GM18868 (cell line): ENCODE measurements at regions not wholly inside any gene's neighbourhood (a gene's known extent, or its start where the extent isn't known, plus 50 kb on each side); places are given as distances from the start of the nearest gene placed in this dataset.
A peak's percentile ranks its signal among the peaks of the same experiment; 100 is the strongest.
"Not testable (repeated sequence)": the region's sequence is repeated elsewhere in the genome, so short reads cannot be mapped to it uniquely, and the experiment has no call there.

Experiments used
- ATAC-seq: cut with Tn5 transposase; IDR thresholded peaks from one replicate; pipeline ENCODE4 v1.9.1; 2021; ENCODE audit warnings: mild to moderate bottlenecking, moderate library complexity; ENCODE audit not compliant: unreplicated experiment

DNA sequence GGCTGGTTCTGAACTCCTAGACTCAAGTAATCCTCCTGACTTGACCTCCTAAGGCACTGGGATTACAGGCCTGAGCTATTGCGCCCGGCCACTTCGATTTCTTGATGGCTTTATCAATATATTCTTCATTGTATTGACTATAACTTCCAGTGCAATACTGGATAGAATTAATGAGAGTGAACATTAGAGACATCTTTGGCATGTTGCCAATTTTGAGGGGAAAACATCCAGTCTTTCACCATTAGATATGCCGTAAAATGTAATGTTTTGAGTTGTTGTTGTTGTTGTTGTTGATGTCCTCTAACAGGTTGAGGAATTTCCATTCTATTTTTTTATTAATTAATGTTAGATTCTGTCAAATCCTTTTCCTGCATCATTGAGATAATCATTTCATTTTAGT lies 578.9 kb downstream of the ZWINT start:
- no peak for ATAC-seq

DNA sequence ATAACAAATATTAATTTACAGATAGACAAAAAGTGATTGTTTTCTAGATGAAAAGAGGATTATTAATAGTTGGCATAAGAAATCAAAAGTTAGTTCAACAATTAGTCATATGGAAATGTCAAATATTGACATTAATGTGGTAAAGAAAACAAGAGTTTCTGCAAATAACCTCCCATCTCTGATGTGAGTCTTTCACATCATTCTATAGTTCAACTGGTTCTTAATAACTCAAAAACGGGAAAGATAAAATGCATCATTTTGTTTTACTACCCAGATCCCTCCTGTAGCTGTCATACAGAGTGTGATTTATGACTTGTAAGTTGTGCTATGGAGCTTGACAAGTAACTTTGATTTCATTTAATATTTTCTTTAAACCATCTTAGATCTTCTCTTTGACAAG lies 594.8 kb downstream of the ZWINT start:
- ATAC-seq: no peak

DNA sequence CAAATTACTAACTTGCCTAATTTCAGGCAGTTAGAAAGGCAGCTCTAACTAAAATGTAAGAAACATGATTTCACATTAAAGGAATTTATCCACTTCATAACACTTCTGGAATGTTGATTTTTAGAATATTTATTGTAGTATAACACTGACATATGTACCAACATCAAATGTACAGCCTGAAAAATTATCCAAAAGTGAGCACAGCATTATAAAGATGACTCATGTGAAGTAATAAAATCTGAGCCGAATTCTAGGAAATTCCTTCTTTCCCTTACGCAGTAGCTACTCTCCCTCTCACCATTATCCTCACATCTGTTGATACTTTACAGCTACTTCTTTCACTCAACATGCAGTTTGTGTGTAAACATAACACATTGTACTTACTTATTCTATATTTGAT lies 610.6 kb downstream of the ZWINT start:
- ATAC-seq: no peak

DNA sequence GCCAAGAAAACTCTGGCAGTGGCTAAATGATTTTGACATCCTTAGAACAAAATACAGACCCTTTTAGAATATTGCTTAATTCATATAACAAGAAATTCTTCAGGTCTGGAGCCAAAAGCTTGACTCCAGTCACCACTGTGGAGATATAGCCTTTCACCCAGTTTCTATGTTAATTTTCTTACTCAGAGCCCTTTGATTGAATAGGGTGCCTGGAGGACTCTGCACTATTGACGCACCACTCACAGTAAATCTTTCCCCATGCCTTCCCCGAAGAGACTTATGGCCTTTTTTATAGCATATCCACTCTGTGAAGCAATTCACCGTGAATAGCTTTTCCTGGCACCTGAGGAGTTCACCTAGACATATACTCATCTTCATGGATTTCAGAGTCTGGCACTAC lies 613.8 kb downstream of the ZWINT start:
- no peak for ATAC-seq

DNA sequence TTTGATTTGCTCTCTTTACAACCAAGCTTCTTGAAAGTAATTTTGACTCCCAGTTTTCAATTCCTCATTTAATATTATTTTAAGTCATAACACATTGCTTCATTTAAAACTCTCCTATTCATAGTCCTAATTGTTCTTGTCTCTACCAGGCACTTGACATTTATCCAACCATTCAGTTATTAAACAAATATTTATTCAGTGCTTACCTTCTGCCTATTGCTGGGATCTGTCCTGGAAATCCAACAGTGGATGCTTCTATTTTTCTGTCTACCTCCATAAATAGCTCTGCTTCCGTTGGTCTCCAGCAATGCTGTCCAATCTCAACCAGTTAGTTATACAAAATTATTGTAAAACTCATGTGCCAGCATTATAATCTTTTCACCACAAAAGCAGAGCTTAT lies 615.1 kb downstream of the ZWINT start:
- no peak for ATAC-seq

DNA sequence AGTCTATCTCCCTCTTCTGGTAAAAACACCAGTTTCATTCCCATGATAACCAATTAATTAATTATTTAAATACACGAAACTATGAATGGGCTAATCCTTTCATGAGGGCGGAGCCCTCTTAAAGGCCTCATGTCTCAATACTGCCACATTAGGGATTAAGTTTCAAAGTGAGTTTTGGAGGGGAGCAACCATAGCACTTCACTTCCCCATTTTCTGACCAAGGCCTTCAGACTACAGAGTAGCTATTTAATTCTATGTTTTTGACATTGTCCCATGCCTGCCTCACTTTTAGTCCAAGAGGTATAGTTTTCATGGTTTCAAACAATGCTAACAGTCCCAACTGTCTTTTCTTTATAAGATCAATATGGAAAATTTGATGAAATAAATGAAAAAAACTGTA lies 618.6 kb downstream of the ZWINT start:
- no peak for ATAC-seq

DNA sequence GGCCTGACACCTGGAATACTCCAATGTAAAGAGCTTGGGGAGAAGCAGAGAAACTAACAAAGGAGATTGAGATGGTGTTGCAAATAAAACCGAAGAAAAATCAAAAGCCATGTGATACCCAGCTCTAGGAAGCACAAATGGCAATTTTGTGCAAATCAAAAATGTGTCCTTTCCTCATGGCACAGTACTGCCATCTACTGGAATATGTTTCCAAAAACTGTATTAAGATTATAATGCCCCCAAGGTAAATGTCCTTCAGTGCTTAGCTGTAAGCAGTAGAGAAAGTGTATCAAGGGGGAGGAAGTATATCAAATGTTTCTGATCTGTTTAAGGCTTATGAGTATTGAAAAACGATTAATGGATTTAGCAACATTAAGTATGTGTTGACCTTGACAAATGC lies 620.3 kb downstream of the ZWINT start:
- ATAC-seq: peak; percentile 55

DNA sequence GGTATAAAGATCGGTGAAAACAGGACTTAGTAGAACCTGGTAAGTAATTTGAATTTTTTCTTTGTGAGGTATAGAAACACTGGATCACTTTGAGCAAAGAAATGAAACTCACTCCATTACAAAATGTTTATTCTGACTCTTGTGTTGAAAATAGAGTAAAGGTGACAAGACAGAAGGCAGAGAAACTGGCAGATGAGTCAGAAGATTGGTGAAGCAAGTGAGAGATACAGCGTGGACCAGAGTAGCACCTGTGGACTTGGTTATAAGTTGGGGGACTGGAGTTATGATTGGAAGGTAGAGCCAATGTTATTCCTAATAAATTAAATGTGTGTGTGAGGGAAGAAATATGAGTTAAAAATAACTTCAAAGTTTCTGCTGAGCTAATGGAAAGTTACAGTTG lies 620.9 kb downstream of the ZWINT start:
- ATAC-seq: no peak

DNA sequence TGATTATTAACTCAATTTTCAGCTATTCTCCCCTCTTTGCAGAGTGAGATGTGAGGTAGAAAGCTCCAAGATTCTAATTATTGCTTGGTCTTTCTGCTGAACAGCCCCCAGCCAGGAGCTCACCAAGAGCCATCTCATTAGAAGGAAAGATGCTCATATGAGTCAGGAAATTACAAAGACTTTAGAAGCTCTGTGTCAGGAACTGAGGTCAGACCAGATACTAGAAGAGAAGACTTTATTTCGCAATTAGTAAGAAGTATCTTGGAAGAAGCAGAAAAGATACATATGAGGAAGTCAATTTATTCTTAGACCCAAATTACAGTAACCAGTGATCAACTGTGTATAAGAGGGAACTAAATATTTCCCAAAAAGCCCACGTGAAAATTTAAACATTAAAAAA lies 626.9 kb downstream of the ZWINT start:
- ATAC-seq: no peak

DNA sequence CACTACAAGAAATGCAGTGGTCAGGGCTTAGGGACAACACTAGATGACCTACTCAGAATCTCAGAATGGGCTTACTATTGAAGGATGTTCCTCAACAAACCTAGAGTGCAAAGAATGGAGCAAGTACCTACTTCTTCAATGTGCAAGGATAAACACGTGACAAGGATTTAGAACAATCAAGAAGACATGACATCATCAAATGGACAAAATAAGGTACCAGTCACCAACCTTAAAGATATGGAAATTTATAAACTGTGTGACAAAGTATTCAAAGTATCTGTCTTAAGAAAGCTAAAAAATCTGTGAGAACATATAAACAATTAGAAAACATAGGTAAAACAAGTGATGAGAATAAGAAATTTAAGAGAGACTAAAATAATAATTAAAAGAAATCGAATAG lies 656.1 kb downstream of the ZWINT start:
- ATAC-seq: no peak

DNA sequence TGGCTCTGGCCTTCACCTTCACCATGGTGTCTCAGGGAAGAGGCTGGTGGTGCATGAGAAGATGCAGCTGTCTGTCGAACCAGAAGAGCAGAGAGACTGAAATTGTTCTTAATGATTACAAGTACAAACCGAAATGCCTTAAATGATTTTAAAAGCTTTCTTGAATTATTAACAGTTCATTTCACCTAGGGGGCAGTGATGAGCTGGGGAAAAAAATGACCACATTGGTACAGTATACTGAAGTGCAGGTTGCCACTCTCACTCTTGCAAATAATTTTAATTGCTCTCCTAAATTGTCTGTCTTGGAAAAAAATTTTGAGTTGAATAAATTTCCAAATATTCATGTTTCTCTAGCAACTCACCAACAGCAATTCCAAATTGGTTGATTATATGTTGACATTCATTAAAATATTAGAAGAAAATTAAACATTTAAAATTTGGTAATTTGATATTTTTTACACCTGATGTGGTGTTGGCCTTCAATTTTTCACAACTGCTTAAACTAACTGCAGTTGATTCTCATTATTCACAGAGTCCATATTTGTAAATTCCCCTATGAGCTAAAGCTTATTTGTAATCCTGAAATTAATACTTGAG lies 692.6 kb downstream of the ZWINT start:
- no peak for ATAC-seq

DNA sequence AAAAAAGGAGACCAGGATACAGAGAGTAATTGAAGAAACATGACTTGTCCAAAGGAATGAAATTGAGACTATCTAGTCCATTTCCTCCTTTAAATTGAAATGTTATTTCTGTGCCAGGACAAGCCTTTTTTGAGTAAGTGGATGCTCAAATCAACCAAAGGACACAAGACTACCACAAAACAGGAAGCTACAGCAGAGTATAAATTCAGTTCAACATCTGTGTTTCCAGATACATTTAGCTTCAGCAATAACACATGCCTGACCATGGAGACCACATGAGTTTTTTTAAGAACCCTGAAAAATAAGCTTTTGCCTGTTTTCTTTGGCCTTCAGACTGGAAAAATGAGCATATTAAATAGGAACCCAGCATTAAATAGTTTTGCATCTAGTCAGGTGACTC lies 707.5 kb downstream of the ZWINT start:
- ATAC-seq: no peak

DNA sequence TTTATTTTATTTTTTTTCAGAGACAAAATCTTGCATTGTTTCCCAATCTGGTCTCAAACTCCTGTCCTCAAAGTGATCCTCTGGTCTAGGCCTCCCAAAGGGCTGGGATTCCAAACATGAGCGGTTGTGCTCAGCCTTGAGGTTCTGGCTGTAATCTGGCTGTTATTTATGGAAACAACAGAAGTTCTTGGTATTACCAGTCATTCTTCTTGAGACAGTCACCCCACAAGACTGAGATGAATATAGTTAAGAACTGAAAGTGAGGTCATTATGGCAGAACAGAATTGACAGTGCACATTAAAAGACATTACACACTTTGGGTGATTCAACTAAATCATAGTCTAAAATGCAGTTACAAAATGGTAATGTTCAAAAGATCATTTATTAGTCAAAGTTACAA lies 719.5 kb downstream of the ZWINT start:
- ATAC-seq: no peak

DNA sequence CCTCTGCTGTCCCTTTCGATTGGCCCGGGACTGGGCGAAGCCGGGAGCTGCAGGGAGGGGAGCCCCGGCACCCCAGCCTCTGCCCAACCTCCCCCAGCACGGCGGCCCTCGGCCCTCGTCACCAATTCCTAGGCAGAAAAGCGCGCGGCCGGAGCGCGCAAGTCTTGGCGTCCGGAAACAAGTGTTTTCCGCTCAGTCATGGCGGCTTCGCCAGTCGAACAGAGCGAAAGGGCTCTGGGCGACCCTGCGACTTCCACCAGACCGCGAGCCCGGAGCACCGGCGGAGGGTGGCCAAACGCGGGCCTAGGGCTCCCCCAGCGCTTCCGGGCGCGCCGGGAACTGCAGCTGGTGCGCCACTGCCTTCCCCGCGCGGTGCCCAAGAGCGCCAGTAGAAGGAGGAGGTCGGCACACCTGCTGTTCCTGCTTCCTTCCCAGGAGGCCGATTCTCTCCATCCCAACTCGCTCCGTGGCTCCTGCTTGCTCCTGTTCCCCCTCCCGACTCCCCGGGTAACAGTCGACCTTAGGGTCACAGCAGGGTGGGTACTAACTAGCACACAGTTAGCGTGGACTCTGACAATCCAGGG lies 729.9 kb downstream of the ZWINT start:
- ATAC-seq: peak; percentile 92

DNA sequence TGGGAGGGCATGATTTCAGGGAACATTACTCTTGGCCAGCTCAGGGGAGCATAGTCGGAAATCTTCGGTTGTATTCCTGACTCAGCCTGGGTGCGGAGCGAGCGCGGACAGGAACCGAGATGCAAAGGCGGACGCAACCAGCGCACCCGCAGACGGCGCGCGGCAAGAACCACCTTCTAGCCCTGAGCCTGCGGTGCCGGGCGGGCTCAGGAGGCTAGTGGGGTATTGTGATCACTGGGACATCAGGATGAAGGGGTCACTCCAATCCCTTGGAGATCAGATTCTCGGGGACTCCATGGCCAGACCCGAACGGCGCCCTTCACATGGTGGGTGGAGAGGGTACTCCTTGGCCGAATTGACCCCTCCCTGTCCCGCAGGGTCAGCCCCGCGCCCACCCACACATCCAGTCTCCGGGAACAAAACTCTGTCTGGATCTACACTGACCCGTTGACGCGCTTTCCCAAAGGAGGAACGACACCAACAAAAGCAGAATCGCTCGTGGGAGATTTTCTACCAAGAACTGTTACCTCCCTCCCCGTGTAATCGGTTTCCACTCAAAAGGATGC lies 730.5 kb downstream of the ZWINT start:
- ATAC-seq: no peak

DNA sequence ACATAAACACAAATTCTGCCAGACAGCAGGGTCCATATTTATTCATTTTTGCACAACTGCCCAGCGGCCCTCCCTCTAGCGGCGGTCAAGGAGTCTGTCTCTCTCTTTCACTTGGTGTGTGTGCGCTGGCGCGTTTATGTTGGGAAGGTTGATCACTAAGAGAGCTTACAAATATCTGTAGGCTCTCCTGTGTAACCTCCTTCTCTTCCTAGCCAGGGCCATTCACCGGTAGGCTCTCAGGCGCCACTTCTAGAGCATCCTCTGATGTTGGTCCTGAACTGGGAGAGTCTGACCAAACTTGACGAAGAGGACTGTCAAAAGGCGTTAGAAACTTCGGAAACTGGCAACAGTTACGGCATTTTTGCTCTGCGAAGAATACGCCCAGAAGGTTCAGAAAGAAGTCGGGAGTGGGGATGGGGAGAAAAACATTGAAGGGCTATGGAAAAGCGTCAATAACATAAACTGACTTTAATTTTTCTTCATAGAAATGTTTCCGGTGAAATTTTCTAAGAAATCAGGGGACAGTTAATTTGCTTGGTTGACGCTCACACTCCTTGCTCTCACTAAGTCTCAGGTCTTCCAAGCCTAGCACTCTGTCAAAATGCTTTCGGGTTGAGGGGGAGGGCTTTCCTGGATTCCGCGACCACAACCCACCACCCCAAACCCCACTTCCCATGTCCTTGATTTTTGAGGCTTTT lies 731.1 kb downstream of the ZWINT start:
- peak; percentile 49 for ATAC-seq

DNA sequence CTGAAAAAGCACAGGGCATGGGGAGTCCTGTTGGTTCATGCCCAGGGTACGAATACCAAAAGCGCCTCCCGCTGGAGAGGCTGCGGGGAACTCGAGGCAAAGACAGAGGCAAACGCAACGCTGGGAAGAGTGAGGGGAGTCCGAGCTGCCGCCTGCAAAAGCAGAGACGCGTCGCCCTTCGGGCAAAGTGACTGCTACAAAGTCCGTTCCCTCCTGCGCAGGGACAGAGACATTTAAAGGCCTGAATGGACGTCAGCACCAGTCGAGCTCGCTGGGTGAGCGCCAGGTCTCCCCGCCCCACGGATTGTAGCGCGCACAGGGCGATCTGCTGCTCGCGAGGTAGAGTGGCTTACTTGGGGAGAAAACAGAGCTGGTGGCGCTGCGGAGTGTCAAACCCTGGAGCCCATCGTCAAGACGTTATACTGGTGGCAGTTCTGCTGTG lies 732.8 kb downstream of the ZWINT start:
- ATAC-seq: no peak

DNA sequence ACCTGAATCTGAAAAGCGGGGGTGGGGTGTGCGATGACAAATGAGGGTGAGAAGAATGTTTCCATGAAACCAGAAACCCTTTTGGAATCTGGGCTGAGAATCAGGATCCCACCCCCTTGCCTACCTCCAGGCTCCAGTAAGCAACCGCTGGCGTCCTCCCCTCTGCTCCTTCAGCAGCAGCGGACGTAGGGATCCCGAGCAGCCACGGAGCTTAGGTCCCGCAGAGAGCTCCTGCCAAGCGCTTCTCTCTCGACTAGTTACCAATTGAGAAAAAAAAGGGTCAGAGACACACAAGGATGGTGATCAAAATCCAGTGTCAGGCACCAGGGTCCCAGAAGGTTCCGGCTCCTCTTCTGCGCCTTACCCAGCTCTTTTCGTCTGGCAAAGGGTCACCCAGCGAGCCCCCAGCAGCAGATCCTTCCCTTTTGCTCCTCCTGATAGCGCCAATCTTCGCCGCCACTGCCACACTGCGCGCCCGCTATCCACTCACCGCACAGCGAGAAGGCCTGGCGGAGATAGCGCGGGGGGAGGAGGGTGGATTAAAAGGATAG lies 733.5 kb downstream of the ZWINT start:
- ATAC-seq: no peak

DNA sequence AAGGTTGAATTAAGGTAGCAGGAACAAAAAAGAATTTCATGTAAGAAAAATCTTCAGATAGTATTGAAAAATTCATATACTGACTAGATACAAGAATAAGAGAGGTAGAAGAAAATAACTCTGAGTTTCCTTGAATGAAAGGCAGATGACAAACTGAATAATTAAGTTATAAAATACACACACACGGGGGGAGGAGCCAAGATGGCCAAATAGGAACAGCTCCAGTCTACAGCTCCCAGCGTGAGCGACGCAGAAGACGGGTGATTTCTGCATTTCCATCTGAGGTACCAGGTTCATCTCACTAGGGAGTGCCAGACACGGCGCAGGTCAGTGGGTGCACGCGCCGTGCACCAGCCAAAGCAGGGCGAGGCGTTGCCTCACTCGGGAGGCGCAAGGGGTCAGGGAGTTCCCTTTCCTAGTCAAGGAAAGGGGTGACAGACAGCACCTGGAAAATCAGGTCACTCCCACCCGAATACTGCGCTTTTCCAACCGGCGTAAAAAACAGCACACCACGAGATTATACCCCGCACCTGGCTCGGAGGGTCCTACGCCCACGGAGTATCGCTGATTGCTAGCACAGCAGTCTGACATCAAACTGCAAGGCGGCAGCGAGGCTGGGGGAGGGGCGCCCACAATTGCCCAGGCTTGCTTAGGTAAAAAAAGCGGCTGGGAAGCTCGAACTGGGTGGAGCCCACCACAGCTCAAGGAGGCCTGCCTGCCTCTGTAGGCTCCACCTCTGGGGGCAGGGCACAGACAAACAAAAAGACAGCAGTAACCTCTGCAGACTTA lies 759.2 kb downstream of the ZWINT start:
- ATAC-seq: not testable (repeated sequence)

DNA sequence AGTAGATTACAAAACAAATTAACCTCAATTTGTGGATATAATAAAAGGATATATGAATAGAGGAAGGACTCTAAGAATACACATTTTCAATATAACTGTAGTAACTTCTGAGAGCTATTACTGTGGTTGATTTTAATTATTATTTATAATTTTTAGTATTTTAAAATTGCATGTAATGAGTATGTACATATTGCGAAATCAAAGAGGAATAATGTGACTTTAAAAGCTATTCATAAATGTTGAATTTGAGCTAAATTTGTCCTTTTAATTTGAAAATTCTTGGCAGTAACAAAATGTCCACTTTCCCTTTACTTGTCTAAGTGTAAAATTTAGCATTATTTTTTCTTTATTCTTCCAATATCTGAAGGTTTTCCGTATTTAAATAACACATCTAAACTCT lies 750.6 kb upstream of the PCDH15 start:
- no peak for ATAC-seq

DNA sequence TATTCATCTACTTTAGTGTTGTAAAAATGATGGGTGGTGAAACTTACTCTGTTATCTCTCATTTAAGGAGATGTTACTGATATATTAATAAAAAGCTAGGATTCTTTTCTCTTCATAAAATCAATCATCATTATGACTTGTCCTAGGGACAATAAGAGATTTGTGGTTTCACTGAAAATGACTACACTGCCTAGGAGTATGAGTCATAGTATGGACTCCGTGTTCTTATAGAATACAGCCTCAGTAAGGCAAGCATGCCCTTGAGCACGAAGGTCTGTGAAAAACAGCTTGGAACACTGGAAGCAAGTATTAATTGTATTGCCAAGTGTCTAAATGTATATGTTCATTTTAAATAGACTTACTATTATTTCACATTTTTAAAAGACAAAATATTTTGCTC lies 749.2 kb upstream of the PCDH15 start:
- ATAC-seq: peak; percentile 51
